PC-9 (cell line): ENCODE measurements at regions not wholly inside any gene's neighbourhood (a gene's known extent, or its start where the extent isn't known, plus 50 kb on each side); places are given as distances from the start of the nearest gene placed in this dataset.

Source experiments
- CTCF ChIP-seq: fragments of 200-600 bp; sonication (generic); conservative IDR thresholded peaks from 2 replicates; pipeline ENCODE4 v1.6.1; 2017; ENCODE audit warnings: mixed run types, antibody characterized with exemption, mild to moderate bottlenecking, moderate library complexity
- EZH2 ChIP-seq: fragments of 200-600 bp; sonication (generic); IDR thresholded peaks from 2 replicates; pipeline ENCODE4 v1.8.0; 2017; ENCODE audit warnings: antibody characterized with exemption, low read depth

- TF ChIP-seq CTCF, result no peak
- TF ChIP-seq EZH2, result no peak
Observed at GRCh38 chr2:120434492-120435308, 88.8 kb downstream of the INHBB start.
